T-helper 2 cell treated with Interferon-gamma antibody and Interleukin-4, amounts not matched to agents 5 μg/mL and 100 μg/mL, for 36 hours (primary cell): ENCODE measurements at regions not wholly inside any gene's neighbourhood (a gene's known extent, or its start where the extent isn't known, plus 50 kb on each side); places are given as distances from the start of the nearest gene placed in this dataset.

Experiments
- DNase-seq: peaks from one replicate; pipeline ENCODE4 v3.0.0; 2021; ENCODE audit warnings: low spot score
- H3K27ac Mint-ChIP-seq: one replicate; pipeline ENCODE4 v1.8.0; 2021; ENCODE audit warnings: mild to moderate bottlenecking, mixed read lengths
- H3K27me3 Mint-ChIP-seq: one replicate; pipeline ENCODE4 v1.8.0; 2021; ENCODE audit warnings: low read depth, mixed read lengths
- H3K36me3 Mint-ChIP-seq: one replicate; pipeline ENCODE4 v1.8.0; 2021; ENCODE audit warnings: low read depth, mixed read lengths
- H3K4me1 Mint-ChIP-seq: one replicate; pipeline ENCODE4 v1.8.0; 2021; ENCODE audit warnings: low read depth, mixed read lengths
- H3K4me3 Mint-ChIP-seq: one replicate; pipeline ENCODE4 v1.8.0; 2022; ENCODE audit warnings: mild to moderate bottlenecking, moderate library complexity, mixed read lengths
- H3K9me3 Mint-ChIP-seq: one replicate; pipeline ENCODE4 v1.8.0; 2021; ENCODE audit warnings: mixed read lengths

DNA sequence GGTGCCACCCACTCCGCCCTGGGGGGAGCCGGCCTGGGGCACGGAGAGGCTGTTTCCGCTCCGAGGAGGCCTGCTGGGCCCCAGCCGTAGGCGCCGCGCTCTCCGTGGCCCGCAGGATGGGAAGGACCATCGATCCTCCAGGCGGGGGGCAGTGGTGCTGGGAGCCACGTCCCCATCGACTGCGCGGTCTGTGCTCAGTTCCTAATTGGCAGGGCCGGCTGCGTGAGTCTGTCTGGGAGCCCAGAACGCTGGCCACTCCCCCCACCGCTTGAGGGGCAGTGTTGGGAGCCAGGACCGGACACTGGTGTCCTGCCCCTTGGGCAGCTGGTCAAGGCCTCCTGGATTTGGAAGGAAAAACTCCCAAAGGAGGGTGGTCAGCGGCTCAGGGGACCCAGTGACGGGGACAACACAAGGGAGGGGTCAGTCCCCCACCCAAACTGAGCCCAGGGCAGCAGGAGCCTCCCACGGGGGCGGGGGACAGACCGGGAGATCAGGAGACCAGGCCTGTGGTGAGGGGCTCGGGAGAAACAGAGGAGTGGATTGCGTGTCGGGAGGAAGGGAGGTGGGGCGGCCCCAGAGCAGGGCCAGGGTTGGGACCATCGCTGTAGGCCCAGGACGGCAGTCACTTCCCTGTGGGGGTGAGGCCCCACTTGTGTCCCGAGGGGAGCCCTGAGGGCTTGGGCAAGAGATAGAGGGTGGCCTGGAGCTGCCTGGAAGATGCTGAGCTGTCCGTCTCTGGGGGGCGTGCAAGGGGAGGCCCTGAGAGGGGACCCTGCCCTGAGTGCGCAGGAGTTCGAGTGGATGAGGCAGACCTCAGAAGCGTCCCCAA is 89.0 kb downstream of the UNCX start:
- no peaks in the 10 kb centered on the region for H3K36me3 Mint-ChIP-seq
- no peaks in the 10 kb centered on the region for H3K4me1 Mint-ChIP-seq
- no peak overlapping the region for H3K27ac Mint-ChIP-seq
- H3K9me3 Mint-ChIP-seq: no peaks in the 10 kb centered on the region
- H3K4me3 Mint-ChIP-seq: no peak overlapping the region
- peaks cover 3% of the 10 kb centered on the region for H3K27me3 Mint-ChIP-seq
- no peak for DNase-seq

DNA sequence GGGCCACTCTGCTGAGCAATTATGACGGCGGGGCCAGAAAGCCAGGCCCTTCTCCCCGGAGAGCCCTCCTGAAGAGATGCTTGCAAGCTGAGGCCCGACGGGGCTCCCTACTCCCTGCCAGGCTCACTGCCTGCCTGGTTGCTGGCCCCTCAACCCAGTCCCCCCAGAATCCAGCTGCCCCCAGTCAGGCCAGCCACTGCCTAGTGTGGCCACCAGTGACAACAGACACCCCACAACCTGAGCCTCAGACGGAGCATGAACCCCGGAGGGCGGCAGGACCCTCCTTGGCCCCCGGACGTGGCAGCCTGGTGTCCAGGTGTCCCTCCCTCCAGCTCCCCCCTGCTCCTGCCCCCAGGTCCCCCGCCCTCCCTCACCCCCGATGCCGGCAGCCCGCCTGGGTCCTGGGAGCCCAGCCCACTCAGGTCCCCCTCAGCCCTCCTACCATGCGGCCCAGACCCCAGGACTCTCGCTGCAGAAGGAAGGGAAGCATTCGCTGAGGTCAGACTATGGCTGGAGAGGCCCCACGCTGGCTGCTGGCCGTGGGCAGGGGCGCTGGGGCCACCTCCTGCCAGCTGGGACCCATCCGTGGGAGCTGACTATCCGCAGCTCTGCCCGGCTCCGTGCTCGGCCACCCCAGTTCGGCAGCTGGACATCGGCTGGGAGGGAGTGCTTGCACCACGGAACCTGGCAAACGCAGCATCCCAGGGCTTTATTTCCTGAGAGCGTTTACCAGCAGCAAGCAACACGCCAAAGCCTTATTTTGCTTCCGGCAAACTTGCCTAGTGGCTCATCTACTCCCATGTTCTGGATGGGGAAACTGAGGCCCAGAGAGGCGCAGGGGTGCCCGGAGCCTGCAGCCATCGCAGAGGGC is 89.8 kb downstream of the UNCX start:
- H3K4me1 Mint-ChIP-seq: no peaks in the 10 kb centered on the region
- peaks cover 3% of the 10 kb centered on the region for H3K27me3 Mint-ChIP-seq
- no peak overlapping the region for H3K27ac Mint-ChIP-seq
- DNase-seq: no peak
- H3K4me3 Mint-ChIP-seq: no peak overlapping the region
- H3K36me3 Mint-ChIP-seq: no peaks in the 10 kb centered on the region
- H3K9me3 Mint-ChIP-seq: no peaks in the 10 kb centered on the region

DNA sequence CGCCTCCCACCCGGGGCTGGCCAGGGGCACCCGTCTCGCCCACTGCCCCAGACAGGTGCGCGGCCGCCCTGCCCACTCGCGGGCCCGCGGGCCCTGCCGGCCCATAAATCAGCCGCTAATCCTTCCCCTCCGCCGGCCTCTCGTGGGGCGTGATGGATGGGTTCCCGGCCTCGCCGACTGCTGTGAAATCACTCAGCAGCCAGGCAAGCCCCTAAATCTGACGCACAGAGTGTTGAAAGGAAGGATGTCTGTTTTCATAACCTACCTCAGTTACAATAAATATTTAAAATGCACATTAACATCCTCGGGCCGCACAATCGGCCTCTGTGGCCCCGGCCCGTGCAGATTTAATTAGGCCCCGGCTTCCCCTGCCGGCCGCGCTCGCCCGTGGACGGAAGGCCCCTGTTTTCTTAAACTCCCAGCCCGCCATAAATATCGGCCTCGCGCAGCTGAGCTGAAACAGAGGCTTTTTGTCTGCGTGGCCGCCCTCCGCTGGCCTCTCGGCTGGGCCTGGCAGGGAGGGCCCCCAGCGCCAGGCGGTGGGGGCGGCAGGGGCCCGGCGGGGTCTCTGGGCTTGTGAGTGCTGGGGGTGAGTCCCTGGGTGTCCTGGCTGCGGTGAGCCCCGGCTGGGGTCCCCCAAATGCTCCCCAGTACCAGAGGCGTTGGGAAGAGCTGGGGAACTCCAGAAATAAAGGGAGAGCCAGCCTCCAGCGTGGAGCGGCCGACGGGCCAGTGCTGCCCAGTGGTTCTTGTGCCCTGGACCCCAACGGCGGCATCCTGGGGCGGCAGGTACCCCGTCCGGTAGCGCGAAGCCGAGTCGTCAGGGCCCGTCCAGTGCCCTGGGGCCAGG is 90.7 kb downstream of the UNCX start:
- Mint-ChIP-seq H3K4me3 (no peak overlapping the region), H3K27ac (no peak overlapping the region), H3K9me3 (no peaks in the 10 kb centered on the region), H3K4me1 (no peaks in the 10 kb centered on the region), H3K27me3 (peaks cover 3% of the 10 kb centered on the region), H3K36me3 (no peaks in the 10 kb centered on the region)
- no peak for DNase-seq

DNA sequence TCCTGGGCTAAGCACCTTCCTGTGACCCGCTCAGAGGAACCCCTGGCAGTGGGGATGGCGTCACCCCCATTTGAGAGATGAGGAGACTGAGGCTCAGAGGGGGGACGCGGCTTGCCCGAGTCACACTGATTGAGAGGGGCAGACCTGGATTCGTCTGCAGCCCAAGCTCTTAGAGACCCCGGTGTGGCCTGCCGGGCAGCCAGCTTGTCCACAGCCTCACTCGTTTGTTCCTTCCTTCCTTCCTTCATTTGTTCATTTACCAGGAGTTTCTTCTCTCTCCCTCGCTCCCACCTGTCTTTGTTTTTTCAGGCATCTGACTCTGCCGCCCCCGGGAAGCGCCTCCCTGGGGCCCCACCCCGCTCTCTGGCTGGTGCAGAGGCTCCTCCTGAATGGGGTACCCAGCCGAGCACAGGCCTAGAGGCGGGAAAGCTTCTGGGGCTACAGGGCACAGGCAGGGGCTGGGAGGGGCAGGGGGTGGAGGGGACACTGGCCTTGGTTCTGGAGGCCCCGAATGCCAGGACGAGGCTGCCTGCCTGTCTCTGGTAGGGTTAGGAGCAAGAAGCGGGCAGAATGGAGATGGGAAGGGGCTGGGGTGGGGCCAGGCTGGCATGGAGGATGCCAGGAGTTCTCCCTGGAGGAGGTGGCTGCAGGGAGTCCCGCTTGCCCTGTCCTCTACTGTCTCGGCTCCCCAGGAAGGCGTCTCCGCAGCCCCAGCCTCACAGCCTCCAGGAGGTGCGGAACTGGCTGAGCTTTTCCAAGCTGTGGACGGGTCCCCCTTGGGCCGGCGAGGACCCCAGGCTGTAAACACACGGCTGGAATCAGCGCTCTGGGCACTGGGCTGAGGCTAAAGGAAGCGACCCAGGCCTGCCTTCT is 91.6 kb downstream of the UNCX start:
- H3K36me3 Mint-ChIP-seq: no peaks in the 10 kb centered on the region
- H3K27ac Mint-ChIP-seq: no peak overlapping the region
- H3K4me3 Mint-ChIP-seq: no peak overlapping the region
- DNase-seq: no peak
- no peaks in the 10 kb centered on the region for H3K9me3 Mint-ChIP-seq
- H3K27me3 Mint-ChIP-seq: peaks cover 3% of the 10 kb centered on the region
- no peaks in the 10 kb centered on the region for H3K4me1 Mint-ChIP-seq

- no peaks in the 10 kb centered on the region for H3K36me3 Mint-ChIP-seq
- H3K4me1 Mint-ChIP-seq: no peaks in the 10 kb centered on the region
- no peaks in the 10 kb centered on the region for H3K9me3 Mint-ChIP-seq
Observed at GRCh38 chr7:1325246-1325645, 92.6 kb downstream of the UNCX start.

DNA sequence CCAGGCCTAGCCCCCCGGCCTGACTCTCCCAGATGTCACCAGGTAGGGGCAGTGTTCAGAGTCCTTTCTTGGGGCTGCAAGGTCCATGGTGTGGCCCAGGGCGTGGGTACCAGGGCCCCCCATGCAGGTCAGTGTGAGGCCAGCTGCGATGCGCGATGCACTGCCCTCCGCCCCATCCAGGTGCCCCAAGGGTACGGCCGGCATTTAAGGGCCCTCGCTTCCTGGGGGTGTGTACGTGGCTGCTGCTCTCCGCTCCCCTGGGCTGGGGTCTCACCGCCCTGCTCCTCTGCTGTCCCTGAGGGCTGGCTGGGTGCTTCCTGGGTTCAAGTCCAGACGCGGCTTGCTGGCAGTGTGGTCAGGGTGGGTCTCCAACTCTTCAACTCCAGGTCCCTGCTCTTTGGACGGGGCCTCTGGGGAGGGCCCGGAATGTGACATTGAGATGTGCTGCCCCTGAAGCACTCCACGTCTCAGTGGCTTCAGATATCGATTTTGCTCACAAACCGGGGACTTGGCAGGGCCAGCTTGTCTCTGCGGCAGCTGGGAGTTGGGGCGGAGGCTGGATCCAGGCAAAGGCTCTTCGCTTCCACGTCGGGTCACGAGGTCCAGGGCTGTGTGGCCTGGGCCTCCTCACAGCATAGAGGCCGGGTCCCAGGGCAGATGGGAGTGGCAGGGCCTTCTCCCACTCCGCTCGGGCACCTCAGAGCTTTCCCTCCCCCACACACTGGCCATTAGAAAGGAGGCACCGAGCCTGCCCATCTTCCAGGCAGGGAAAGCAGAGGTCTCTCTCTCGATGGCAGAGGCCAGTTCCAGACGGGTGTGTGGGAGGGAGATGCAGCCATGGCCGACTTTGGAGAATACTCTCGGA is 93.2 kb downstream of the UNCX start:
- Mint-ChIP-seq H3K27me3 (peaks cover 3% of the 10 kb centered on the region), H3K27ac (no peak overlapping the region), H3K4me3 (no peak overlapping the region), H3K9me3 (no peaks in the 10 kb centered on the region), H3K36me3 (no peaks in the 10 kb centered on the region), H3K4me1 (no peaks in the 10 kb centered on the region)
- DNase-seq: no peak

More at GRCh38 chr7:1325246-1325645, 92.6 kb downstream of the UNCX start:
- Mint-ChIP-seq H3K27ac (no peak overlapping the region), H3K4me3 (no peak overlapping the region), H3K27me3 (peaks cover 3% of the 10 kb centered on the region)
- DNase-seq: no peak

- Mint-ChIP-seq H3K9me3 (no peaks in the 10 kb centered on the region), H3K4me3 (no peak overlapping the region), H3K27me3 (peaks cover 3% of the 10 kb centered on the region), H3K27ac (no peak overlapping the region), H3K36me3 (no peaks in the 10 kb centered on the region), H3K4me1 (no peaks in the 10 kb centered on the region)
- DNase-seq: no peak
Observed at GRCh38 chr7:1326511-1326785, 93.8 kb downstream of the UNCX start.

DNA sequence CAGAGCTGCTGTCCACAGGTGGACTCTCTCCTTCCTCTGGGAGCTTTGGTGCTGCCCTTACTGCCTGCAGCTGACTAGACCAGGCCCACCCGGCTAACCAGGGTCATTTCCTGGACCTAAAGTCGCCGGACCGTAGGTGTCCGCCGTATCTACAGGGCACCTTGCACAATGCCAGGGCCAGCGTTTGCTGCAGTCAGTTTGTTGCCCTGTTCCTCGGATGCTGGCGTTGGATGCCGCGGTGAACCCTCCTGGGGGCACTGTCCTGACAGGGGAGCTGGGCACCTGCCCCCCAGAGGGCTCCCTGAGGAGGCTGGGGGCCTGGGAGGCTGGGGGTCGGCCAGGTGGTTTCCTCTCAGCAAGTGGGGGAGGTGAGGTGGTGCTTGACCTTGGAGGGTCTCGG is 96.6 kb downstream of the UNCX start:
- no peak for DNase-seq
- Mint-ChIP-seq H3K4me1 (no peaks in the 10 kb centered on the region), H3K9me3 (no peaks in the 10 kb centered on the region), H3K27ac (no peak overlapping the region), H3K4me3 (no peak overlapping the region), H3K27me3 (peaks cover 3% of the 10 kb centered on the region), H3K36me3 (no peaks in the 10 kb centered on the region)

GRCh38 chr7:1329966-1330800 is 97.5 kb downstream of the UNCX start:
- no peaks in the 10 kb centered on the region for H3K27me3 Mint-ChIP-seq
- H3K4me1 Mint-ChIP-seq: no peaks in the 10 kb centered on the region
- DNase-seq: no peak
- no peaks in the 10 kb centered on the region for H3K9me3 Mint-ChIP-seq
- no peak overlapping the region for H3K27ac Mint-ChIP-seq
- no peak overlapping the region for H3K4me3 Mint-ChIP-seq
- H3K36me3 Mint-ChIP-seq: no peaks in the 10 kb centered on the region

DNA sequence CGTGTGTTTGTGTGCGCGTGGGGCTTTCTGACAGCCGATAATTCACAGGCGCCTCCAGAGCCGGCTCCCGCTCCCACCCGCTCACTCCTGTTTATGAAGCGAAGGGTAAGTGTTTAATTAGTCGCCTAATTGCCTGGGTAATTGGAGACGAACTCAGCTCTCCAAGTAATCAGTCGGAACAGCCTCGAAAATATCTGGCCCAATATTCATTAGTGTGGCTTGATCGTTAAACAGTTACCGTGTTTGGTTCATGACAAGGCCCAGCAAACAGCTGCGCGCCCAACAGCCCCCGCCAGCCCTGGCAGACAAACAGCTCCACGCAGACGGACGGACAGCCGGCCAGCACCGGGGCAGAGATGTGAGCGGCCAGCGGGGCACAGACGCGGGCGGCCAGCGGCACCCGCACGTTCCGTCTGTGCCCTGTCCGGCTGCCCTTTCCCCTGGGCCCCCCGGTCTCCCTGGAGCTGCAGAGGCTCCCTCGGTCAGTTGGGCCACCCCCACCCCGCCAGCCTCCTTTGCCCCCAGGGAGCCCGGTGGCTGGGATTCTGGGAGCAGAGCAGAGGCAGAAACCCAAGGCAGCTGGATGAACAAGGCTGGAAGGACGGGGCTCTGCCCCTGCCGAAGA is 98.2 kb downstream of the UNCX start:
- DNase-seq: no peak
- Mint-ChIP-seq H3K27ac (no peak overlapping the region), H3K9me3 (no peaks in the 10 kb centered on the region), H3K36me3 (no peaks in the 10 kb centered on the region), H3K4me1 (no peaks in the 10 kb centered on the region), H3K27me3 (no peaks in the 10 kb centered on the region), H3K4me3 (no peak overlapping the region)

DNA sequence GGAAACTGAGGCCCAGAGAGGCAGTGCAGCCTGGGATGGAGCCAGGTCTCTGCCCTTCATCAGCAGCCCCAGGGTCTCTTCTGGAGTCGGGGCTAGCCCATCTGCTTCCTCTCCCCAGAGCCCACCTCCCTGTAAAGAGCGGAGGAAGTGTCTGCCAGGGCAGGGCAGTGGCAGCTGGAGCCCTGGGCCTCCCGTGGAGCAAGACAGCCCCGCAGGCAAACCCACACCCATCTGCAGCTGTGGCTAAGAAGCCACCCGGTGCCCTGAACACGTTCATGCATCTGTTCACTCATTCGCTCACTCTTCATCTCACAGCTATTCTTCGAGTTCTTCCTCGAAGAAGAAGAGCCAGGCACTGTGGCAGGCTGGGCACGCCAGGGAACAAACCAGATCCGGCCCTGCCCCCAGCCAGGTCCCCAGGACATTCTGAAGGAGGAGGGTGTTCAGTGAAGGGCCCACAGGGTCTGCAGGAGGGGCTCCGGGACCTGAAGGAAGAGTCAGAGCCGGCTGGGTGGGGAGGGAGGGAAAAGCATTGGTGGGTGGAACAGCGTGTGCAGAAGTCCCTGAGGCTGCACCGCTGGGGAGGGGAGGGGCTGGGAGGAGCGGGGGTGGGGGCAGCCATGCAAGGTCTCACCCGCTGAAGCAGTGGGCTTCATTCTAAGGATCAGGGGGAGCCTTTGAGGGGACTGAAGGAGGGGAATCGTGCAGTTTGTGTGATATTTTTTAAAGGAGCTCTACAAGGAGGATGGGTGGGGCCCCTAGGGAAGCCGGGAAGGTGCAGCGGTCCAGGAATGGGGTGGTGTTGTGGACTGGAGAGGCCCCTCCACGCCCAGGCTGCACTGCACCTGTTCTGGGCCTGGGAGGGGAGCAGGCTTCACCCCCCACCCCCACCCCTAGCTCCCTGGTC is 99.1 kb downstream of the UNCX start:
- no peak overlapping the region for H3K4me3 Mint-ChIP-seq
- DNase-seq: no peak
- no peaks in the 10 kb centered on the region for H3K36me3 Mint-ChIP-seq
- H3K4me1 Mint-ChIP-seq: no peaks in the 10 kb centered on the region
- peaks cover 7% of the 10 kb centered on the region for H3K9me3 Mint-ChIP-seq
- H3K27me3 Mint-ChIP-seq: no peaks in the 10 kb centered on the region
- H3K27ac Mint-ChIP-seq: no peak overlapping the region
